Pancreas (tissue), 10 donors: ENCODE measurements at regions not wholly inside any gene's neighbourhood (a gene's known extent, or its start where the extent isn't known, plus 50 kb on each side); places are given as distances from the start of the nearest gene placed in this dataset.

ENCODE experiments used
- ATAC-seq, 4 donors: fragments of 200-7000 bp; cut with Tn5 transposase; one replicate each; pipeline versions ENCODE4 v1.8.0 to v1.9.1; 2020; ENCODE audit warnings: mild to moderate bottlenecking in 4 of 4, moderate library complexity in 4 of 4
- DNase-seq, 6 donors: peaks; one replicate each; pipeline ENCODE4 v3.0.0-alpha.2; 2020
- FAIRE-seq: peaks from 2 replicates; lab custom pipeline; 2012; peaks lifted over from hg19 to GRCh38; lab: Jason Lieb, UNC
- H3K27ac ChIP-seq, 4 donors: fragments of 200-600 bp; sonication (generic); 1 replicate in 3 of 4; 2 replicates in 1 of 4; pipeline versions ENCODE4 v1.5.0 to v1.8.0; 2020
- H3K27me3 ChIP-seq, 4 donors: fragments of 200-600 bp; one replicate each; pipeline ENCODE4 v1.8.0; 2021
- H3K36me3 ChIP-seq, 3 donors: fragments of 200-600 bp; sonication (generic) in 1 of 3; one replicate each; pipeline versions ENCODE4 v1.5.0 to v1.8.0; 2020 to 2021
- H3K4me1 ChIP-seq, 3 donors: fragments of 200-600 bp; one replicate each; pipeline ENCODE4 v1.8.0; 2021
- H3K4me3 ChIP-seq, 4 donors: fragments of 200-600 bp; sonication (generic) in 2 of 4; one replicate each; pipeline versions ENCODE4 v1.5.0 to v1.8.0; 2020 to 2021
- H3K9me3 ChIP-seq, 4 donors: fragments of 200-600 bp; one replicate each; pipeline ENCODE4 v1.8.0; 2021
- CTCF ChIP-seq, 4 donors: fragments of 200-600 bp; sonication (generic) in 3 of 4; IDR thresholded peaks; one replicate each; pipeline versions ENCODE4 v1.5.0 to v1.8.0; 2021; ENCODE audit warnings: antibody characterized with exemption in 4 of 4
- WGBS, 2 donors: extraction: QIAGEN DNeasy Blood & Tissue Kit; methylation state at CpG; one replicate each; pipeline ENCODE4 v1.1.7; 2013; 5-methylcytosine and 5-hydroxymethylcytosine counted together
- intact Hi-C, 3 donors: fragments of 100-400 bp; cut with DNase I; formaldehyde crosslinking; loops; one replicate each; pipeline versions ENCODE4 v1.11.1 to v1.14.2; 2022
- donor health status: healthy with polysubstance abuse.
- donor health status: DM: no; HTN: no; CAD: no; lungs with moderate emphysema.
- donor health status: DM: no; HTN: no; CAD: no.
- donor health status: control.
- donor health status: control.
- donor health status: Bipolar disorder and iron deficiency.
- donor health status: DM: yes; HTN: yes; CAD: no.
- donor health status: DM: no; HTN: no; CAD: no.
- donor health status: DM: no; HTN: no; CAD: no.
- donor health status: DM: yes; HTN: yes; CAD: no.

- Histone ChIP-seq H3K36me3 (no peaks in the 10 kb centered on the region), H3K27me3 (no peaks in the 10 kb centered on the region), H3K4me3 (no peak overlapping the region), H3K4me1 (peaks cover 0 to 3% (median under 1%) of the 10 kb centered on the region in 3 donors), H3K9me3 (no peaks in the 10 kb centered on the region), H3K27ac (no peak overlapping the region)
- ATAC-seq = no peak
- no peak for FAIRE-seq
- intact Hi-C loops = no loop called here
- no peak for TF ChIP-seq CTCF (IDR thresholded peaks at IDR 0.05)
- WGBS, 2 donors = 61 to 74% methylated on average over 2 of the region's 2 CpGs
- no peak for DNase-seq
Measured at GRCh38 chr2:196238836-196239380, 67.5 kb upstream of the STK17B start.

- Histone ChIP-seq H3K27ac (peak overlapping the region in 2 of 4 donors; percentile 36 to 53), H3K27me3 (no peaks in the 10 kb centered on the region), H3K9me3 (no peaks in the 10 kb centered on the region), H3K4me3 (no peak overlapping the region), H3K4me1 (no peaks in the 10 kb centered on the region), H3K36me3 (no peaks in the 10 kb centered on the region)
- ATAC-seq (peak in 3 of 4 donors; percentile 56 to 79 (median 78)), FAIRE-seq (no peak), DNase-seq (peak in 1 of 6 donors; percentile 55)
- WGBS, 2 donors = 66 to 73% methylated on average over 10 of the region's 10 CpGs
- intact Hi-C loops = no loop called here
- TF ChIP-seq CTCF (IDR thresholded peaks at IDR 0.05) = no peak
Measured at GRCh38 chr2:196239622-196240587, 68.5 kb upstream of the STK17B start.

GRCh38 chr2:196241175-196241574, 69.8 kb upstream of the STK17B start:
- ATAC-seq (no peak), DNase-seq (no peak), FAIRE-seq (no peak)
- H3K9me3 ChIP-seq = no peaks in the 10 kb centered on the region
- 68 to 79% methylated on average over 3 of the region's 3 CpGs for WGBS, 2 donors
- peak overlapping the region in 1 of 4 donors; percentile 37 for H3K27ac ChIP-seq
- TF ChIP-seq CTCF (IDR thresholded peaks at IDR 0.05) = no peak
- H3K36me3 ChIP-seq = no peaks in the 10 kb centered on the region
- peaks cover 0 to 3% (median 0%) of the 10 kb centered on the region in 3 donors for H3K4me1 ChIP-seq
- no peaks in the 10 kb centered on the region for H3K27me3 ChIP-seq
- H3K4me3 ChIP-seq = no peak overlapping the region
- intact Hi-C loops = no loop called here

- Histone ChIP-seq H3K36me3 (no peaks in the 10 kb centered on the region), H3K9me3 (no peaks in the 10 kb centered on the region), H3K27ac (peak overlapping the region in 1 of 4 donors; percentile 37), H3K4me1 (peaks cover 0 to 3% (median 0%) of the 10 kb centered on the region in 3 donors), H3K4me3 (no peak overlapping the region), H3K27me3 (no peaks in the 10 kb centered on the region)
- WGBS, 2 donors = 74 to 88% methylated on average over 7 of the region's 7 CpGs
- no peak for DNase-seq
- ATAC-seq = peak in 3 of 4 donors; percentile 38 to 74 (median 67)
- no peak for TF ChIP-seq CTCF (IDR thresholded peaks at IDR 0.05)
- intact Hi-C loops = no loop called here
- no peak for FAIRE-seq
Measured at GRCh38 chr2:196242131-196242620, 70.8 kb upstream of the STK17B start.
